ENCODE measurements at regions not wholly inside any gene's neighbourhood (a gene's known extent, or its start where the extent isn't known, plus 50 kb on each side); places are given as distances from the start of the nearest gene placed in this dataset.

DNA sequence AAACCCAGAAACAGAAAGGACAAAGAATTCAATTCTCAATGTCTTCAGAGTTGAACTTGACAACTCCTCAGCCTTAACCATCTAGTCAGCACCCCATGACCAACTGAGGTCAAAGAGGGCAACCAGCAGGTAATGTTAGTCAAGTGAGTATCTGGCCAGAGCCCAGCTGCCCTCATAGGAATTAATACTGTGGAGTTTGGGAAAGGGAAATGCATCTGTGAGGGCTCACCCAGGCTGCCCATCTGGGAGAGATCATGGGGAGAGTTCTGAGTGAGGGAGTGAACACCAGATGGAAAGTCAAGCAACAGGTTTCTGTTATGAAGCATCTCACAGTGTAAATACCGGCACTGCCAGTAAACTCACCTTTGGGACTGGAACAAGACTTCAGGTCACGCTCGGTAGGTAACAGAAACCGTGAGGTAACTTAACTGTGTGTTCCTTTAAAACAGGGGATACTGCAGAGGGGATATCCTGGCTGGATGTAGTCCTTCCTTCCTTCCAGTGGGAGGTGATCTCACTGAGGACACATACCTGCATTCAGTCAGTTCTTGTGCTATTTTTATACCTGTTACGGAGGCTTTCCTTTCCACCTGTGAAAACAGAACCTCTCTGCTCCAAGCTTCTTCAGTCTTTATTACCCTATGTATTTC lies 94.4 kb downstream of the DAD1 start (continued):
- TF ChIP-seq, protein P1, sequence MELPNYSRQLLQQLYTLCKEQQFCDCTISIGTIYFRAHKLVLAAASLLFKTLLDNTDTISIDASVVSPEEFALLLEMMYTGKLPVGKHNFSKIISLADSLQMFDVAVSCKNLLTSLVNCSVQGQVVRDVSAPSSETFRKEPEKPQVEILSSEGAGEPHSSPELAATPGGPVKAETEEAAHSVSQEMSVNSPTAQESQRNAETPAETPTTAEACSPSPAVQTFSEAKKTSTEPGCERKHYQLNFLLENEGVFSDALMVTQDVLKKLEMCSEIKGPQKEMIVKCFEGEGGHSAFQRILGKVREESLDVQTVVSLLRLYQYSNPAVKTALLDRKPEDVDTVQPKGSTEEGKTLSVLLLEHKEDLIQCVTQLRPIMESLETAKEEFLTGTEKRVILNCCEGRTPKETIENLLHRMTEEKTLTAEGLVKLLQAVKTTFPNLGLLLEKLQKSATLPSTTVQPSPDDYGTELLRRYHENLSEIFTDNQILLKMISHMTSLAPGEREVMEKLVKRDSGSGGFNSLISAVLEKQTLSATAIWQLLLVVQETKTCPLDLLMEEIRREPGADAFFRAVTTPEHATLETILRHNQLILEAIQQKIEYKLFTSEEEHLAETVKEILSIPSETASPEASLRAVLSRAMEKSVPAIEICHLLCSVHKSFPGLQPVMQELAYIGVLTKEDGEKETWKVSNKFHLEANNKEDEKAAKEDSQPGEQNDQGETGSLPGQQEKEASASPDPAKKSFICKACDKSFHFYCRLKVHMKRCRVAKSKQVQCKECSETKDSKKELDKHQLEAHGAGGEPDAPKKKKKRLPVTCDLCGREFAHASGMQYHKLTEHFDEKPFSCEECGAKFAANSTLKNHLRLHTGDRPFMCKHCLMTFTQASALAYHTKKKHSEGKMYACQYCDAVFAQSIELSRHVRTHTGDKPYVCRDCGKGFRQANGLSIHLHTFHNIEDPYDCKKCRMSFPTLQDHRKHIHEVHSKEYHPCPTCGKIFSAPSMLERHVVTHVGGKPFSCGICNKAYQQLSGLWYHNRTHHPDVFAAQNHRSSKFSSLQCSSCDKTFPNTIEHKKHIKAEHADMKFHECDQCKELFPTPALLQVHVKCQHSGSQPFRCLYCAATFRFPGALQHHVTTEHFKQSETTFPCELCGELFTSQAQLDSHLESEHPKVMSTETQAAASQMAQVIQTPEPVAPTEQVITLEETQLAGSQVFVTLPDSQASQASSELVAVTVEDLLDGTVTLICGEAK (IDR thresholded peaks at IDR 0.05; ENCODE audit: borderline replicate concordance) = no peak
- TF ChIP-seq, protein P2, sequence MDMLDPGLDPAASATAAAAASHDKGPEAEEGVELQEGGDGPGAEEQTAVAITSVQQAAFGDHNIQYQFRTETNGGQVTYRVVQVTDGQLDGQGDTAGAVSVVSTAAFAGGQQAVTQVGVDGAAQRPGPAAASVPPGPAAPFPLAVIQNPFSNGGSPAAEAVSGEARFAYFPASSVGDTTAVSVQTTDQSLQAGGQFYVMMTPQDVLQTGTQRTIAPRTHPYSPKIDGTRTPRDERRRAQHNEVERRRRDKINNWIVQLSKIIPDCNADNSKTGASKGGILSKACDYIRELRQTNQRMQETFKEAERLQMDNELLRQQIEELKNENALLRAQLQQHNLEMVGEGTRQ (IDR thresholded peaks at IDR 0.05; ENCODE audit: borderline replicate concordance, low read depth, low read length) = no peak
- TF ChIP-seq, protein P3, sequence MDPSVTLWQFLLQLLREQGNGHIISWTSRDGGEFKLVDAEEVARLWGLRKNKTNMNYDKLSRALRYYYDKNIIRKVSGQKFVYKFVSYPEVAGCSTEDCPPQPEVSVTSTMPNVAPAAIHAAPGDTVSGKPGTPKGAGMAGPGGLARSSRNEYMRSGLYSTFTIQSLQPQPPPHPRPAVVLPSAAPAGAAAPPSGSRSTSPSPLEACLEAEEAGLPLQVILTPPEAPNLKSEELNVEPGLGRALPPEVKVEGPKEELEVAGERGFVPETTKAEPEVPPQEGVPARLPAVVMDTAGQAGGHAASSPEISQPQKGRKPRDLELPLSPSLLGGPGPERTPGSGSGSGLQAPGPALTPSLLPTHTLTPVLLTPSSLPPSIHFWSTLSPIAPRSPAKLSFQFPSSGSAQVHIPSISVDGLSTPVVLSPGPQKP (IDR thresholded peaks at IDR 0.05; ENCODE audit: low read depth, low read length) = no peak
- TF ChIP-seq, protein P4, sequence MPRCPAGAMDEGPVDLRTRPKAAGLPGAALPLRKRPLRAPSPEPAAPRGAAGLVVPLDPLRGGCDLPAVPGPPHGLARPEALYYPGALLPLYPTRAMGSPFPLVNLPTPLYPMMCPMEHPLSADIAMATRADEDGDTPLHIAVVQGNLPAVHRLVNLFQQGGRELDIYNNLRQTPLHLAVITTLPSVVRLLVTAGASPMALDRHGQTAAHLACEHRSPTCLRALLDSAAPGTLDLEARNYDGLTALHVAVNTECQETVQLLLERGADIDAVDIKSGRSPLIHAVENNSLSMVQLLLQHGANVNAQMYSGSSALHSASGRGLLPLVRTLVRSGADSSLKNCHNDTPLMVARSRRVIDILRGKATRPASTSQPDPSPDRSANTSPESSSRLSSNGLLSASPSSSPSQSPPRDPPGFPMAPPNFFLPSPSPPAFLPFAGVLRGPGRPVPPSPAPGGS (IDR thresholded peaks at IDR 0.05; ENCODE audit: borderline replicate concordance, insufficient read depth, low read depth, low read length, poor library complexity, severe bottlenecking) = no peak
- TF ChIP-seq SIX5 (IDR thresholded peaks at IDR 0.05; ENCODE audit: low read depth, low read length, severe bottlenecking) (no peak), RB1 (IDR thresholded peaks at IDR 0.05; ENCODE audit: borderline replicate concordance) (no peak), RBBP5 (conservative IDR thresholded peaks at IDR 0.05) (no peak), JUND (IDR thresholded peaks at IDR 0.05; ENCODE audit: low read depth, low read length) (no peak)
- TF ChIP-seq, protein P5, sequence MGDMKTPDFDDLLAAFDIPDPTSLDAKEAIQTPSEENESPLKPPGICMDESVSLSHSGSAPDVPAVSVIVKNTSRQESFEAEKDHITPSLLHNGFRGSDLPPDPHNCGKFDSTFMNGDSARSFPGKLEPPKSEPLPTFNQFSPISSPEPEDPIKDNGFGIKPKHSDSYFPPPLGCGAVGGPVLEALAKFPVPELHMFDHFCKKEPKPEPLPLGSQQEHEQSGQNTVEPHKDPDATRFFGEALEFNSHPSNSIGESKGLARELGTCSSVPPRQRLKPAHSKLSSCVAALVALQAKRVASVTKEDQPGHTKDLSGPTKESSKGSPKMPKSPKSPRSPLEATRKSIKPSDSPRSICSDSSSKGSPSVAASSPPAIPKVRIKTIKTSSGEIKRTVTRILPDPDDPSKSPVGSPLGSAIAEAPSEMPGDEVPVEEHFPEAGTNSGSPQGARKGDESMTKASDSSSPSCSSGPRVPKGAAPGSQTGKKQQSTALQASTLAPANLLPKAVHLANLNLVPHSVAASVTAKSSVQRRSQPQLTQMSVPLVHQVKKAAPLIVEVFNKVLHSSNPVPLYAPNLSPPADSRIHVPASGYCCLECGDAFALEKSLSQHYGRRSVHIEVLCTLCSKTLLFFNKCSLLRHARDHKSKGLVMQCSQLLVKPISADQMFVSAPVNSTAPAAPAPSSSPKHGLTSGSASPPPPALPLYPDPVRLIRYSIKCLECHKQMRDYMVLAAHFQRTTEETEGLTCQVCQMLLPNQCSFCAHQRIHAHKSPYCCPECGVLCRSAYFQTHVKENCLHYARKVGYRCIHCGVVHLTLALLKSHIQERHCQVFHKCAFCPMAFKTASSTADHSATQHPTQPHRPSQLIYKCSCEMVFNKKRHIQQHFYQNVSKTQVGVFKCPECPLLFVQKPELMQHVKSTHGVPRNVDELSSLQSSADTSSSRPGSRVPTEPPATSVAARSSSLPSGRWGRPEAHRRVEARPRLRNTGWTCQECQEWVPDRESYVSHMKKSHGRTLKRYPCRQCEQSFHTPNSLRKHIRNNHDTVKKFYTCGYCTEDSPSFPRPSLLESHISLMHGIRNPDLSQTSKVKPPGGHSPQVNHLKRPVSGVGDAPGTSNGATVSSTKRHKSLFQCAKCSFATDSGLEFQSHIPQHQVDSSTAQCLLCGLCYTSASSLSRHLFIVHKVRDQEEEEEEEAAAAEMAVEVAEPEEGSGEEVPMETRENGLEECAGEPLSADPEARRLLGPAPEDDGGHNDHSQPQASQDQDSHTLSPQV (IDR thresholded peaks at IDR 0.05) = no peak
- TF ChIP-seq, protein P6, sequence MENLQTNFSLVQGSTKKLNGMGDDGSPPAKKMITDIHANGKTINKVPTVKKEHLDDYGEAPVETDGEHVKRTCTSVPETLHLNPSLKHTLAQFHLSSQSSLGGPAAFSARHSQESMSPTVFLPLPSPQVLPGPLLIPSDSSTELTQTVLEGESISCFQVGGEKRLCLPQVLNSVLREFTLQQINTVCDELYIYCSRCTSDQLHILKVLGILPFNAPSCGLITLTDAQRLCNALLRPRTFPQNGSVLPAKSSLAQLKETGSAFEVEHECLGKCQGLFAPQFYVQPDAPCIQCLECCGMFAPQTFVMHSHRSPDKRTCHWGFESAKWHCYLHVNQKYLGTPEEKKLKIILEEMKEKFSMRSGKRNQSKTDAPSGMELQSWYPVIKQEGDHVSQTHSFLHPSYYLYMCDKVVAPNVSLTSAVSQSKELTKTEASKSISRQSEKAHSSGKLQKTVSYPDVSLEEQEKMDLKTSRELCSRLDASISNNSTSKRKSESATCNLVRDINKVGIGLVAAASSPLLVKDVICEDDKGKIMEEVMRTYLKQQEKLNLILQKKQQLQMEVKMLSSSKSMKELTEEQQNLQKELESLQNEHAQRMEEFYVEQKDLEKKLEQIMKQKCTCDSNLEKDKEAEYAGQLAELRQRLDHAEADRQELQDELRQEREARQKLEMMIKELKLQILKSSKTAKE (IDR thresholded peaks at IDR 0.05; ENCODE audit: low read depth, poor library complexity, severe bottlenecking) = no peak
